A673 (cell line): ENCODE measurements at regions not wholly inside any gene's neighbourhood (a gene's known extent, or its start where the extent isn't known, plus 50 kb on each side); places are given as distances from the start of the nearest gene placed in this dataset.
"Not testable (repeated sequence)": the region's sequence is repeated elsewhere in the genome, so short reads cannot be mapped to it uniquely, and the experiment has no call there.

Experiments
- BruUV-seq: library from RNA; stranded (reverse); fragments of 400-500 nt; replicated peaks from 2 replicates; lab custom pipeline; 2021; lab: Mats Ljungman, UMichigan
- CTCF ChIA-PET: fragments of 300-600 bp; sonication (Branson Sonifier 250); formaldehyde crosslinking; loops from one replicate; lab custom pipeline; 2022; ENCODE audit warnings: antibody characterized with exemption; lab: Charles Lee
- POLR2A ChIA-PET: fragments of 300-600 bp; sonication (Branson Sonifier 250); formaldehyde crosslinking; loops from one replicate; lab custom pipeline; 2022; ENCODE audit warnings: antibody characterized with exemption; ENCODE audit not compliant: low non-redundant PET; lab: Charles Lee
- DNase-seq: peaks from one replicate; pipeline ENCODE4 v3.0.0-alpha.2; 2015; ENCODE audit warnings: low spot score
- H3K27ac ChIP-seq: fragments of 200-600 bp; sonication (generic); 2 replicates; pipeline ENCODE4 v1.5.1; 2016; ENCODE audit warnings: mixed run types, low read depth, mild to moderate bottlenecking, mixed read lengths, antibody characterized with exemption, low read length; ENCODE audit not compliant: poor library complexity, severe bottlenecking
- H3K27me3 ChIP-seq: fragments of 200-600 bp; sonication (generic); replicated peaks from 2 replicates; pipeline ENCODE4 v1.6.1; 2017; ENCODE audit warnings: mixed run types, low read depth, mild to moderate bottlenecking, mixed read lengths, antibody characterized with exemption, low read length; ENCODE audit not compliant: insufficient read depth, poor library complexity
- H3K36me3 ChIP-seq: fragments of 200-600 bp; sonication (generic); 2 replicates; pipeline ENCODE4 v1.6.1; 2016; ENCODE audit warnings: mixed run types, mild to moderate bottlenecking, mixed read lengths, antibody characterized with exemption, low read length; ENCODE audit not compliant: insufficient read depth, poor library complexity, severe bottlenecking
- H3K4me1 ChIP-seq: fragments of 200-600 bp; sonication (generic); 2 replicates; pipeline ENCODE4 v1.6.1; 2017; ENCODE audit warnings: mixed run types, mild to moderate bottlenecking, mixed read lengths, antibody characterized with exemption, low read length; ENCODE audit not compliant: insufficient read depth, poor library complexity, severe bottlenecking
- H3K4me3 ChIP-seq: fragments of 200-600 bp; sonication (generic); 2 replicates; pipeline ENCODE4 v1.5.1; 2016; ENCODE audit warnings: low read depth, mixed run types, mild to moderate bottlenecking, mixed read lengths, low read length; ENCODE audit not compliant: poor library complexity, severe bottlenecking
- H3K9me3 ChIP-seq: fragments of 200-600 bp; sonication (generic); 2 replicates; pipeline ENCODE4 v1.6.1; 2016; ENCODE audit warnings: mixed run types, low read depth, mild to moderate bottlenecking, mixed read lengths, antibody characterized with exemption, low read length; ENCODE audit not compliant: poor library complexity, severe bottlenecking
- CTCF ChIP-seq: fragments of 300-800, 200-600 bp; sonication (generic); conservative IDR thresholded peaks from 2 replicates; pipeline ENCODE4 v1.5.1; 2017; ENCODE audit warnings: low read depth, mild to moderate bottlenecking, antibody characterized with exemption, low read length, moderate library complexity, mixed read lengths
- EZH2 ChIP-seq: fragments of 200-600 bp; sonication (generic); IDR thresholded peaks from 2 replicates; pipeline ENCODE4 v1.6.1; 2017; ENCODE audit warnings: borderline replicate concordance, low read depth, mild to moderate bottlenecking, mixed read lengths, antibody characterized with exemption, low read length; ENCODE audit not compliant: poor library complexity, severe bottlenecking
- intact Hi-C: fragments of 100-400 bp; cut with micrococcal nuclease; formaldehyde crosslinking; loops from one replicate; pipeline ENCODE4 v1.10.0; 2022; ENCODE audit not compliant: unreplicated experiment

- BruUV-seq, result no TSS peak
- no peaks in the 10 kb centered on the region for H3K4me1 ChIP-seq
- H3K9me3 ChIP-seq, result no peaks in the 10 kb centered on the region
- POLR2A ChIA-PET, result no interaction called here
- no peak for TF ChIP-seq EZH2
- no peak for TF ChIP-seq CTCF
- intact Hi-C loops, result no loop called here
- DNase-seq, result no peak
- no peak overlapping the region for H3K27ac ChIP-seq
- no peaks in the 10 kb centered on the region for H3K27me3 ChIP-seq
- no peaks in the 10 kb centered on the region for H3K36me3 ChIP-seq
- CTCF ChIA-PET, result no interaction called here
- H3K4me3 ChIP-seq, result no peak overlapping the region
Observed at GRCh38 chr5:99355881-99356280, 427.1 kb upstream of the CHD1 start.

GRCh38 chr5:99349787-99350186, 421.0 kb upstream of the CHD1 start:
- DNase-seq, result no peak
- H3K4me1 ChIP-seq, result no peaks in the 10 kb centered on the region
- no peaks in the 10 kb centered on the region for H3K9me3 ChIP-seq
- H3K27ac ChIP-seq, result no peak overlapping the region
- TF ChIP-seq CTCF (no peak), EZH2 (no peak)
- H3K36me3 ChIP-seq, result no peaks in the 10 kb centered on the region
- BruUV-seq, result no TSS peak
- no peak overlapping the region for H3K4me3 ChIP-seq
- POLR2A ChIA-PET, result no interaction called here
- CTCF ChIA-PET, result no interaction called here
- no peaks in the 10 kb centered on the region for H3K27me3 ChIP-seq
- intact Hi-C loops, result no loop called here

- no peak for DNase-seq
- intact Hi-C loops, result no loop called here
- H3K4me3 ChIP-seq, result no peak overlapping the region
- no peaks in the 10 kb centered on the region for H3K4me1 ChIP-seq
- no peaks in the 10 kb centered on the region for H3K27me3 ChIP-seq
- ChIA-PET POLR2A (no interaction called here), CTCF (no interaction called here)
- no TSS peak for BruUV-seq
- H3K9me3 ChIP-seq, result no peaks in the 10 kb centered on the region
- no peak overlapping the region for H3K27ac ChIP-seq
- no peaks in the 10 kb centered on the region for H3K36me3 ChIP-seq
- TF ChIP-seq CTCF (no peak), EZH2 (no peak)
Observed at GRCh38 chr5:99348597-99348996, 419.8 kb upstream of the CHD1 start.

- H3K9me3 ChIP-seq, CTCF ChIA-PET, H3K4me3 ChIP-seq, H3K27me3 ChIP-seq, DNase-seq, BruUV-seq, H3K4me1 ChIP-seq, H3K36me3 ChIP-seq, POLR2A ChIA-PET, H3K27ac ChIP-seq, intact Hi-C loops: not testable (repeated sequence)
Observed at GRCh38 chr5:99339758-99340157, 411.0 kb upstream of the CHD1 start.
